ENCODE measurements at regions not wholly inside any gene's neighbourhood (a gene's known extent, or its start where the extent isn't known, plus 50 kb on each side); places are given as distances from the start of the nearest gene placed in this dataset.

DNA sequence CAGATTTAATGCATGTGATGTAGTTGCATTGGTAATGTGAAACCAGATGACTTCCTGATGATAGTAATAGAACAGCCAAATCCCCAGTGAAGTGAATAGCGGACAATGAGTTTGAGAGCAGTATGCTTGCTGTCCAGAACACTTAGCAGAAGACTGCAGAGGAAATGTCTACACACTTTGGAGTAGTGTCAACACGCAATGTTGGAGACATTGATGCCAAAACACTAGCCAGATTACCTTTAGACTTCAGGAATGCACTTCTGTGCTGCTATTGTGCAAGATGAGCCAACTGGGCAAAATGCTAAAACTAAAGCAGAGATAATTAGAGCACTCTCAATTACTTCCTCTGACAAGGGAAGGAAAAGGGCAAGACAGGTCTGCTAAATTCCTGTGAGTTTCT, 176.7 kb downstream of the PRDM9 start:
- TF ChIP-seq CREB1 (IDR thresholded peaks at IDR 0.05; ENCODE audit: low read depth) (no peak), EGR1 (IDR thresholded peaks at IDR 0.05) (no peak), ZBTB7A (IDR thresholded peaks at IDR 0.05; ENCODE audit: low read depth) (no peak), EP300 (IDR thresholded peaks at IDR 0.05; ENCODE audit: borderline replicate concordance) (no peak), TAF1 (IDR thresholded peaks at IDR 0.05; ENCODE audit: low read depth) (no peak), FOXM1 (IDR thresholded peaks at IDR 0.05; ENCODE audit: borderline replicate concordance, low read depth) (no peak), CEBPB (IDR thresholded peaks at IDR 0.05) (no peak), TCF12 (IDR thresholded peaks at IDR 0.05; ENCODE audit: low read depth) (no peak), TEAD4 (IDR thresholded peaks at IDR 0.05) (no peak), NFIC (IDR thresholded peaks at IDR 0.05) (no peak), RAD21 (IDR thresholded peaks at IDR 0.05; ENCODE audit: low read depth) (no peak), YY1 (IDR thresholded peaks at IDR 0.05; ENCODE audit: low read depth) (no peak)
- TF ChIP-seq, protein P1, sequence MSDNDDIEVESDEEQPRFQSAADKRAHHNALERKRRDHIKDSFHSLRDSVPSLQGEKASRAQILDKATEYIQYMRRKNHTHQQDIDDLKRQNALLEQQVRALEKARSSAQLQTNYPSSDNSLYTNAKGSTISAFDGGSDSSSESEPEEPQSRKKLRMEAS (IDR thresholded peaks at IDR 0.05) = no peak
- TF ChIP-seq, protein P2, sequence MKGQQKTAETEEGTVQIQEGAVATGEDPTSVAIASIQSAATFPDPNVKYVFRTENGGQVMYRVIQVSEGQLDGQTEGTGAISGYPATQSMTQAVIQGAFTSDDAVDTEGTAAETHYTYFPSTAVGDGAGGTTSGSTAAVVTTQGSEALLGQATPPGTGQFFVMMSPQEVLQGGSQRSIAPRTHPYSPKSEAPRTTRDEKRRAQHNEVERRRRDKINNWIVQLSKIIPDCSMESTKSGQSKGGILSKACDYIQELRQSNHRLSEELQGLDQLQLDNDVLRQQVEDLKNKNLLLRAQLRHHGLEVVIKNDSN (IDR thresholded peaks at IDR 0.05) = no peak
- TF ChIP-seq, protein P3, sequence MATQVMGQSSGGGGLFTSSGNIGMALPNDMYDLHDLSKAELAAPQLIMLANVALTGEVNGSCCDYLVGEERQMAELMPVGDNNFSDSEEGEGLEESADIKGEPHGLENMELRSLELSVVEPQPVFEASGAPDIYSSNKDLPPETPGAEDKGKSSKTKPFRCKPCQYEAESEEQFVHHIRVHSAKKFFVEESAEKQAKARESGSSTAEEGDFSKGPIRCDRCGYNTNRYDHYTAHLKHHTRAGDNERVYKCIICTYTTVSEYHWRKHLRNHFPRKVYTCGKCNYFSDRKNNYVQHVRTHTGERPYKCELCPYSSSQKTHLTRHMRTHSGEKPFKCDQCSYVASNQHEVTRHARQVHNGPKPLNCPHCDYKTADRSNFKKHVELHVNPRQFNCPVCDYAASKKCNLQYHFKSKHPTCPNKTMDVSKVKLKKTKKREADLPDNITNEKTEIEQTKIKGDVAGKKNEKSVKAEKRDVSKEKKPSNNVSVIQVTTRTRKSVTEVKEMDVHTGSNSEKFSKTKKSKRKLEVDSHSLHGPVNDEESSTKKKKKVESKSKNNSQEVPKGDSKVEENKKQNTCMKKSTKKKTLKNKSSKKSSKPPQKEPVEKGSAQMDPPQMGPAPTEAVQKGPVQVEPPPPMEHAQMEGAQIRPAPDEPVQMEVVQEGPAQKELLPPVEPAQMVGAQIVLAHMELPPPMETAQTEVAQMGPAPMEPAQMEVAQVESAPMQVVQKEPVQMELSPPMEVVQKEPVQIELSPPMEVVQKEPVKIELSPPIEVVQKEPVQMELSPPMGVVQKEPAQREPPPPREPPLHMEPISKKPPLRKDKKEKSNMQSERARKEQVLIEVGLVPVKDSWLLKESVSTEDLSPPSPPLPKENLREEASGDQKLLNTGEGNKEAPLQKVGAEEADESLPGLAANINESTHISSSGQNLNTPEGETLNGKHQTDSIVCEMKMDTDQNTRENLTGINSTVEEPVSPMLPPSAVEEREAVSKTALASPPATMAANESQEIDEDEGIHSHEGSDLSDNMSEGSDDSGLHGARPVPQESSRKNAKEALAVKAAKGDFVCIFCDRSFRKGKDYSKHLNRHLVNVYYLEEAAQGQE (IDR thresholded peaks at IDR 0.05; ENCODE audit: low read depth) = no peak

DNA sequence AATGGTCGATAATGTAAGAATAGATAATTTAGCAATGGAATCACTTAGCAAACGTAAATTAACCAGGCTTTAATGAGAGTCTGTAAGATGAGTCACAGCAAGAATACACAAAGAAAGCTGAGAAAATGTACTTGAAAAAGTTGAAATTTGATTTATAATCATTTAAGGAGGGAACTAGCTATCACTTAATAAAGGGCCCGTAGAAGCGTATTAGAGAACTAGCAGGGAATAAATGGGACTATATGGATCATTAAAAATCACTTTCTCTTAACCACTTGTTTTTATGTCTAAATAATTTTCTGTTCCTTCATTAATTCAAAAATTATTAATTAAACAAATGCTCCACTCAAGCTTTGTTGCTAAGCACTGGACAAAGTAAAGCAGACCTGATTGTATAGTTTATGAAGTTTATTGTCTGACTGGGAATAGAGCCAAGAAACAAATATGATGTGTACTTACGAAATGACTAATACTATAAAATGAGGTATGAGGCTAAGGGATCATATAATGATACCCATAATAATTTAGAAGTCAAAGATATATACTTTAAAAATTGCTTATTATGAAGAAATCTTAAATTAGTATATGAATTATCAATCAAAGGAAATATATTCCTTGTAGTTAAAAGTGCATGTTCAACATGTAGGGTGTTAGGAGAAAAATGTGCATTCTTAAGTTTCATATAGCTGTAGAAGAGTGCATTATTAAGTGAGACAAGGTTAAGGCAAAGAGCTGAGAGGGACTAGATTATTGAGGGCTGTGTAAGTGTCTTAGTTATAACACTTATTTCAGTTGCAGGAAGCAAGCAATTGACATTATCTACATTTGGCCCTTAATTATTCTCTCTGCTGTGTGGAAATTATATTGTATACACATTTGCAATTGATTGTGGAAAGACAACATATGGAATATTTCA, 196.8 kb downstream of the PRDM9 start:
- TF ChIP-seq TCF12 (IDR thresholded peaks at IDR 0.05; ENCODE audit: low read depth) (no peak), FOXM1 (IDR thresholded peaks at IDR 0.05; ENCODE audit: borderline replicate concordance, low read depth) (no peak), TEAD4 (IDR thresholded peaks at IDR 0.05) (no peak), CEBPB (IDR thresholded peaks at IDR 0.05) (no peak), EGR1 (IDR thresholded peaks at IDR 0.05) (no peak), RAD21 (IDR thresholded peaks at IDR 0.05; ENCODE audit: low read depth) (no peak), ZBTB7A (IDR thresholded peaks at IDR 0.05; ENCODE audit: low read depth) (no peak), YY1 (IDR thresholded peaks at IDR 0.05; ENCODE audit: low read depth) (no peak), CREB1 (IDR thresholded peaks at IDR 0.05; ENCODE audit: low read depth) (no peak), EP300 (IDR thresholded peaks at IDR 0.05; ENCODE audit: borderline replicate concordance) (no peak), NFIC (IDR thresholded peaks at IDR 0.05) (no peak)
- TF ChIP-seq, protein P1 (IDR thresholded peaks at IDR 0.05) = no peak
- TF ChIP-seq, protein P3 (IDR thresholded peaks at IDR 0.05; ENCODE audit: low read depth) = no peak
- TF ChIP-seq, protein P2 (IDR thresholded peaks at IDR 0.05) = no peak

DNA sequence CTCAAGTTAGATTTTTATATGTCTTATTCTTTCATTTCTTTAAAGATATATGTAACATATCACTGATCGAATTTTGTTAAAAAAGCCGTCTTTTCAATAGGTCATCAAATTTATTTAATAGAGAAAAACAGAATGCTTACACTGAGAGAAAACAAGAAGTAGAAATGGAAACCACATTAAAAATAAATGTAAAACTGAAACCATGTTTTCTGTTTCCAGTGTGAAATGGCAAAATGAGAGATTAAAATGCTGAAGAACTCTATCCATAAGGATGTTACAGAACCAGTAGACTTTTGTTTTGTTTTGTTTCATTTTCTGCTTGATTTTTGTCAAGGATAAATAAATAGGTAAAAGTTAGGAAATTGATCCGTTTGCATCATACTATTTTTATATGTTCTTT, 210.1 kb downstream of the PRDM9 start:
- TF ChIP-seq TCF12 (IDR thresholded peaks at IDR 0.05; ENCODE audit: low read depth) (no peak), FOXM1 (IDR thresholded peaks at IDR 0.05; ENCODE audit: borderline replicate concordance, low read depth) (no peak), ZBTB7A (IDR thresholded peaks at IDR 0.05; ENCODE audit: low read depth) (no peak), EGR1 (IDR thresholded peaks at IDR 0.05) (no peak)

DNA sequence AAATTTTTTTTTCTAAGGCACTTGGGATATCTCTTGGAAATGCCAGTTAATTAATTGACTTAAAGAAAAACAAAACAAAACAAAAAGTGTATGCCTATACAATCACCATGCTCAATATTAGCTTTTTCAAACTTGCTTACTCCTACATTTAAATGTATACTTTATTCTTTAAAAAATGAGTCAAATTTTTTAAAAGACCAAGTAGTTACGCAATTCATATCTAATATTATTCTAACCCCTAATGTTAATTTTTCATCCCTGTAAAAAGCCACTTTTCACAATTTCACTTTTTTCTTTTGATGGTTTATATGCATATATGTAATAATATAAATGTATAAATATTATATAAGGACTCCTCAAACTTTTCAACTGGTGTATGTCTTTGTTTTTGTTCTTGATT, 211.2 kb downstream of the PRDM9 start:
- no peak for TF ChIP-seq NFIC (IDR thresholded peaks at IDR 0.05)
- no peak for TF ChIP-seq TEAD4 (IDR thresholded peaks at IDR 0.05)
- TF ChIP-seq EGR1 (IDR thresholded peaks at IDR 0.05) = no peak
- TF ChIP-seq, protein P1 (IDR thresholded peaks at IDR 0.05) = no peak
- no peak for TF ChIP-seq CEBPB (IDR thresholded peaks at IDR 0.05)
- TF ChIP-seq, protein P2 (IDR thresholded peaks at IDR 0.05) = no peak
- TF ChIP-seq TCF12 (IDR thresholded peaks at IDR 0.05; ENCODE audit: low read depth) = no peak
- no peak for TF ChIP-seq YY1 (IDR thresholded peaks at IDR 0.05; ENCODE audit: low read depth)
- TF ChIP-seq RAD21 (IDR thresholded peaks at IDR 0.05; ENCODE audit: low read depth) = no peak
- TF ChIP-seq, protein P3 (IDR thresholded peaks at IDR 0.05; ENCODE audit: low read depth) = no peak
- no peak for TF ChIP-seq TAF1 (IDR thresholded peaks at IDR 0.05; ENCODE audit: low read depth)
- TF ChIP-seq ZBTB7A (IDR thresholded peaks at IDR 0.05; ENCODE audit: low read depth) = no peak
